ENCODE measurements at regions not wholly inside any gene's neighbourhood (a gene's known extent, or its start where the extent isn't known, plus 50 kb on each side); places are given as distances from the start of the nearest gene placed in this dataset.
"Not testable (repeated sequence)": the region's sequence is repeated elsewhere in the genome, so short reads cannot be mapped to it uniquely, and the experiment has no call there.

DNA sequence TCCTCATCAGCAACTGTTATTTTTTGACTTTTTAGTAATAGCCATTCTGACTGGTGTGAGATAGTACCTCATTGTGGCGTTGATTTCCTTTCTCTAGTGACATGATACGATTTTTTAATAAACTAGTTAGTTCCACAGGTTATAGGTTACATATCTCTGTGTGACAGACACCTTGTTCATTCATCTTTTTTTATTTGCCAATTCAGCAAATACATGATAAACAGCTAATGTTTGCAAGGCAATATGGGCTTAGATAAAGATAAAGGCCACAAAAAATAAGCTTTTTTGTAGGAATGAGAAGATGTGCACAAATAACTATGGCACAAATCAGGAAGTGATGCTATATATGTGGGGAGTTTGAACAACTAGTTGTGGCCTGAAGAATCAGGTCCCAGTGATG, 366.8 kb downstream of the HLX start:
- no peak for DNase-seq (ENCODE audit: low read depth in 2 of 3, low spot score in 1 of 3)

DNA sequence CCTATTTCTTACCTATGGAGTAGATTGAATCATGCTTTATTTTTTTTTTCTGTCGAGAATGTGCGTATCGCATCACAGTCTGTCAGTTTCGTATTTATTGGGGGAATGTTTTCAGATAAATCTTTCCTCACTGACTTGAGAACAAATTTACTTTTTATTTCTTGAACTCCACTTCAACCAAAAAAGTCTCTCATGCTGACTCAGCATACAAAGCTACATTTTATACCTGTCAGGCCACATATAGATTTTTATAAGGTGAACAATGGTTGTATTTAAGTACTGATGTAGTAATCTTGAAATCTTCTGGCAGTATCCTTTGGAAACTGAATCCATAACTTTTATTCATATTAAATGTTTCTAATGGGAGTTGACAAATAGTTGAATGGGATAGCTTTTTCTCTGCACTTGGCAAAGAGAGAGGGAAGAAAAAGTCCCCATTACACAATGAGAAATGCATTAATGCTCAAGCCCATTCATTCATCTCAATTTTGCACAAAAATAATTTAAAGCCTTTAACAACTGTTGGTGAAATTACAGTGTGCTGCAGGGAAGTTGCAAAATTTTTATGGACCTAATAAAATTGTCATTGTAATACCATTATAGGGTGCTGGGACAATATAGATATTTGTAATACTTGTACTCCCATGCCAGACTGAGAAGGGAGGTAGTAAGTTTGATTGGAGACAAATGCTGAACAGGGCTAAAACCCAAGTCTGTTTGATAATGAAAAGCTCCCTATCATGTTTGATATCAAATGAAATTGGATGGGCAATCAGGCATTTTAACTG, 367.6 kb downstream of the HLX start:
- no peak for DNase-seq (ENCODE audit: low read depth in 2 of 3, low spot score in 1 of 3)

DNA sequence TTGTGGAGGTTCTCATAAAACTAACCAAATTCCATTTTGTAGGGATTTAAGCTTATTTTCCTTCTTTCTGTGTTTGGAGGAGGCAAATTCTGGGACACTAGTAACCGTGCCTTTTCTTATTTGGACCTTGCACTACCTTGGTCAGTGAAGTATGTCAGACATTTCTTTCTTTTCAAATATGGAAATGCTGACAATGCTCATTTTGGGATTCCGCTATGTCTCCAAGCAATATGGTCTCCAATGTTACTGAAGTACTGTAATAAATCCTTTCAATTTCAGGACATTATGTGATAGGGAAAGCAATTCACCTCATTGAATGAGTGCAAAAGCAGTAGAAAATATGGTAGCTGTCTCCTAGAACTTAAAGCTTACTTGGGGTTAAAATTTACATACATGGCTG, 372.3 kb downstream of the HLX start:
- DNase-seq (ENCODE audit: low read depth in 2 of 3, low spot score in 1 of 3): no peak

DNA sequence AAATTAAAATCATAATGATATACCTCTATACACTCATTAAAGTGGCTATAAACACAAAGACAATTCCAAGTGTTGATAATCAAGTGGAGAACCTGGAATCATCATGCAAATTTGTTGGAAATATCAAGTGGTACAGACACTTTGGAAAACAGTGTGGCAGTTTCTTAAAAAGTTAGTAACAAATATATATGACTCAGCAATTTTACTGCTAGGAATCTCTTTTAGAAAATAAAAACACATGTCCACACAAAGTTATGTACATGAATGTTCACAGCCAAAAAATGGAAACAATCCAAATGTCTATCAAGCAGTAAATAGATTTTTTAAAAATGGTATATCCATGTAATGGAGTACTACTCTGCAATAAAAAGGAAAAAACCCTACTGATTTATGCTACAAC, 375.6 kb downstream of the HLX start:
- DNase-seq (ENCODE audit: low read depth in 2 of 3, low spot score in 1 of 3): no peak

DNA sequence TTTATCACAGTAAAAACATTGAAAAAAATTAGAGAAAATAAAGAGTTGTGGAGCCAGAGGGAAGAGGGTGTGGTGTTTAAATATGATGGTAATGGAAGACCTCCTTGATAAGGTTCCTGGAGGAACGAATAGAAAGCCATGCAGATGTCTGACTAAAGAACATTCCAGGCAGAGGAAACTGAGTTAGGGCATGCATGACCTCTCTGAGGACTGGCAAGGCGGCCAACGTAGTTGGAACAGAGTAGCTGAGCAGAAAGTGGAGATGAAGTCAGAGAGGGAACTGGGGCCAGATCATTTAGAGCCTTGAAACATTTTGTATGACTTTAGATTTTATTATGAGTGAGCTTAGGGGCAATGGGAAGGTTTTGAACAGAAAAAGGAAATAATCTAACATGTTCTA, 377.5 kb downstream of the HLX start:
- DNase-seq (ENCODE audit: low read depth in 2 of 3, low spot score in 1 of 3): no peak

DNA sequence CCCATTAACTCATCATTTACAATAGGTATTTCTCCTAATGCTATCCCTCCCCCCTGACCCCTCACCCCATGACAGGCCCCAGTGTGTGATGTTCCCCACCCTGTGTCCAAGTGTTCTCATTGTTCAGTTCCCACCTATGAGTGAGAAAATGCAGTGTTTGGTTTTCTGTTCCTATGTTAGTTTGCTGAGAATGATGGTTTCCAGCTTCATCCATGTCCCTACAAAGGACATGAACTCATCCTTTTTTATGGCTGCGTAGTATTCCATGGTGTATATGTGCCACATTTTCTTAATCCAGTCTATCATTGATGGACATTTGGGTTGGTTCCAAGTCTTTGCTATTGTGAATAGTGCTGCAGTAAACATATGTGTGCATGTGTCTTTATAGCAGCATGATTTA, 378.3 kb downstream of the HLX start:
- DNase-seq (ENCODE audit: low read depth in 2 of 3, low spot score in 1 of 3): not testable (repeated sequence)

DNA sequence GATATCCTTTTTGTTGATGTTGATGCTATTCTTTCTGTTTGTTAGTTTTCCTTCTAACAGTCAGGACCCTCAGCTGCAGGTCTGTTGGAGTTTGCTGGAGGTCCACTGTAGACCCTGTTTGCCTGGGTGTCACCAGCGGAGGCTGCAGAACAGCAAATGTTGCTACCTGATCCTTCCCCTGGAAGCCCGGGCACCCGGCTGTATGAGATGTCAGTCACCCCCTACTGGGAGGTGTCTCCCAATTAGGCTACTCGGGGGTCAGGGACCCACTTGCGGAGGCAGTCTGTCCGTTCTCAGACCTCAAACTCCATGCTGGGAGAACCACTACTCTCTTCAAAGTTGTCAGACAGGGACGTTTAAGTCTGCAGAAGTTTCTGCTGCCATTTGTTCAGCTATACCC, 383.4 kb downstream of the HLX start:
- DNase-seq (ENCODE audit: low read depth in 2 of 3, low spot score in 1 of 3): not testable (repeated sequence)

DNA sequence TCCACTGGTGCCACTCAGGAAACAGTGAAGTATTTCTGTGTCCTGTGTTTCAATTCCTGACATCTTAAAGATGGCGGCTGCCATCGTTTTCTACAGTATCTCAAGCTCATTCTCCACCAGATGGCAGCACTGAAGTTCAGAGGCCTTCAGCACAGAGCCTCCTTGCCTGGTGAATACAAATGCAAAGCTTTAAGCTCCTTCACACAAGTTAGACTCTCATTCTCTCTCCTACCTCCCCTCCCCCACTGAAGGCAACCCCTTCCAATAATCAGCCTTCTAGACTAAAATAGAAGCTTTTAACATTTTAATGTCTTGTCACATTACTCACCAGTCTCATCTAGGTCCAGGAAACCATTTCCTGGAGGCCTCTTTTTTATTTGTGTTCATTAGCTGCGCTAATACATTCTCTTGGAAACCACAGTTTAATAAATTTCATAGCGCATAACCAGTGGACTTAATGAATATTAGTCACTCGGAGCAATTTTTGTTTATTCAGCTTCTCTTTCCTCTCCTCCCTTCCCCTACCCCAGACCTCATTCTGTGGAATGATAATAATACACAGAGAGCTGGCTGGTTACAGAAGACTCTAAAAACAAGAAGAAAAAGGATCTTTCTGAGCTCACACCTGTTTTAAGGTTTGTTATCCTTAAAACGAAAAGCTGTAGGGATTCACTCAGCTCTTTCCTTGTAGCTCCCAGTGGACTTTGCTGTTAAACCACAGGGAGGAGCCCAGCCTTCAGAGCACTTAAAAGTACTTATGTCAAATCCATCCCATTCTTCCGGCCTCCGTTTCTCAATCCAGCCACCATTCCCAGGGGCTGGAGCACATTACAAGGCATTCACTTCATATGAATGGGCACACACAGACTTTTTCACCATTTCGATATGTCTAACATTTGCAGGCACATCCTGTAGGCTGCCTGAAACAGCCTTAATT, 384.9 kb downstream of the HLX start:
- peak; percentile 5 to 29 (median 20) for DNase-seq (ENCODE audit: low read depth in 2 of 3, low spot score in 1 of 3)

DNA sequence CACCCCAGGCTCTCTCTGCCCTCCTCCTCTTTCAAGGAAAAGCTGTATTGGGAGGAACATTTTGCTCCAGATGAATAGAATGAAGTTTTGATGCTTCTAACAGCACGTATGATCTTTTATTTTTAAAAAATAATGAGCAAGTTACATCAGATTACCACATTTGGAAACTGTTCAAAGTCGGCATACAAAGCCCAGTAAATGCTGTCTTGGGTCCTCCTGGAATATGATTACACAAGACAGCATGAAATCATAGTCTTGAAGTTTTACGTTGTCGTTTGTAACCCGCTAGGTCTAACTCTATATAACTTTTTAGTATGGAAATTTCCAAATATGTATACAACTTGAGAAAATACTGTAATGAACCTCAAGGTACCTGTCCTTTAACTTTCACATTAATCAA, 385.6 kb downstream of the HLX start:
- no peak for DNase-seq (ENCODE audit: low read depth in 2 of 3, low spot score in 1 of 3)

DNA sequence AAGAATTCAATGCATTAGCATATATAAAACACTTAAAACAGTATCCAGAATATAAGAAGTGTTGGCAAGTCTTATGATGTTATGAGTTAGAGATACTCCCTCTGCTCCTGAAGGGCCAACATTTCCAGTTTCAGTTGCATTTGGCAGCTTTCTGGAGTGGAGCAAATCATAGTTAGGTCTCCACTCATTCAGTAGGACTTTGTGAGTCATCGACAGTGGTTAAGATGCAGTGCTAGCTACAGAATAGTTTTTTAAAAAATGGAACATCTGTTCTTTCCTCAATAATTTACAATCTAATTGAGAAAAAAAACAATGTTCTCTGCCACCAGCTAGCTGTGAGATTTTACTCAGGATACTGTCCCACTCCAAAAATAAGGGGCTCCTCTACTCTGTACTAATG, 389.1 kb downstream of the HLX start:
- no peak for DNase-seq (ENCODE audit: low read depth in 2 of 3, low spot score in 1 of 3)

DNA sequence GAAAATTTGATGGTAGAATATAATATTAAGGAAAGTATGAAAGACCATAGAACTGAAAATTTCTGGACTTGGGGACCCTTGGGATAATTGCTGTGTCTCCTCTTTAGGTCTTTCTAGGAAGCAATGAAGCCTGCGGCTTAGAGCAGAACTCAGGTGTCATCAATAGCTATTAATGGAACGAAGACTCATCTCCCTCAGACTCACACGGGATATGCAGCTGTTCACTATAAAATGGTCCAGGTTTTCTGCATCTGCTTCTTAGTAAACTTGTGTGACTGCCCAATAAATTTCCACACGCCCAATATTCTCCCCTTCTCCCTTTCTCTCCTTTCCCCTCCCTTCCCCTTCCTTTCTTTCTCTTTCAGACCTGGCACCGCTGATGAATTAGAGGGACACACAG, 392.5 kb downstream of the HLX start:
- no peak for DNase-seq (ENCODE audit: low read depth in 2 of 3, low spot score in 1 of 3)

DNA sequence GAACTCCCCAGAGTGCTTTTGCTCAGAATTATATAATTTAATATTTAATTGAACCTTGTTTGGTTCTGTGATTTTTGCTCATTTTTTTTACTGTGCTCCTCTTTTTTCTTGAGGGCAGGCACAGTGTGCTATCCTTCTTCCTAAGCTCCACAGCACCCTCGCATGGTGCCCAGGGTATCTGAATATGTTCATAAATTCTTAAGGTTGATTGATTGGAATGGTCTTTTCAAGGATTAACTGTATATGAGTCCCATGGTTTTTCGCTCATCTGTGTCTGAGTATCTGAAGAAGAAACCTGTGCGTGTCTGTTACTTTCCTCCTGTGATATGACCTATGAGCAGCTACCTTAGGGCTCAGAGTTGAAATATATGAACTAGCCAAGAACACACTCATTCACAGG, 393.7 kb downstream of the HLX start:
- no peak for DNase-seq (ENCODE audit: low read depth in 2 of 3, low spot score in 1 of 3)

DNA sequence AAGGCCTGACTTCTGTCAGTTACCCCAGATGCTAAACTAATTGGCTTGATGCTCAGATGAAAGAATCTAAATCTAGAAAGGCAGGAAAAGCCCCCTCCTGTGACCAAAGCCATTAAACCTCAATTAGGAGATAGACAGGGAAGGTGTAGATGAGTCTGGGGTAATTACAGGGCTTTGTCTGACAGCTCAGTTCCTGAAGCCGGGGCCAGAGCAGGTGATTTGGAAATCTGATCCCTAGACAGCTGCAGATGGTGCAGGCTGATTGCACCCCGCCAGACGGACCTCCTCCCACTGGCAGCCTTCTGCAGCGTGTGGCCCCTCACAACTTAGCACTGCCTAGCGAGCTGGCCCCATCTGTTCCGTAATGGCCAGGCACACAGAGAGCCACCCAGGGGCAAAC, 395.1 kb downstream of the HLX start:
- DNase-seq (ENCODE audit: low read depth in 2 of 3, low spot score in 1 of 3): no peak

DNA sequence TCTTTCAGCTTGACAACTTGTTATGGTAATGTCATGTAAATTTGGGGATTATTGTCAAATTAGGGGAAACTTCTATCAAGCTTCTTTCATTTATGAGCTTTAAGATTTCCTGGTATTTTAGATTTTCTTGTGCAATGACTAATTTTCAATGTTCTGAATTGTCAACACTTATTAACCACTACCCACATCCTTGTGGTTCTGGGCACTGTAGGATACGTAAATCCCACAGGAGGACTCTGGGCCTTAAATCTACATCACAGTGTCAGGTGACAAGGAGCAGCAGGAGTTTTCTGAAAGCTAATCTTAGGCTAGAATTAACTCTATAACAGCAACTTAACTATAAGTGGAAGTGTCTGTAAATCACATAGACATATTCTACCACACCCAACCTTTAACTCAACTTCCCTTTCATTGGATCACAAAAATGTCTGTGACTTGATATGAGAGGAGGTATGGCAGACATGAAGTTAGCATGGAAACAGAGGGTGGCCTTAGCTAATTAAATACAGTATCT, 397.7 kb downstream of the HLX start:
- no peak for DNase-seq (ENCODE audit: low read depth in 2 of 3, low spot score in 1 of 3)

DNA sequence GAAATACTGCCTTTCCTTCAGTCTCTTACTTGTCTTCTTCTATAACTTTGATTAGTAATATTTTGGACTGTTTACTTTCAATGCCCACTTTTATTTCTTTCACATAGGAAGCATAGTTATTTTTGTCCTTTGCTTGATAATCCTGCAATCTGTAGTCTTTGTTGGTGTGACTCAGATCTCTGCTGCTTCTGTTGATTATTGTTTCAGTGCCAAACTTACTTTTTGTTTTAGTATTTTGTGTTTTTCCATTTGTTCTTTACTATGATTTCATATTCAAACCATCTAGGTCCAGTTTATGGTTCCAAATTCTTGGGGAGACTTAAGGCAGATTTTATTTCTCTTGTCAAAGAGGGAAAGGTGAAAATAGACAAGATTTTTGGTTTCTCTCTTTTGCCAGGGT, 399.9 kb downstream of the HLX start:
- DNase-seq (ENCODE audit: low read depth in 2 of 3, low spot score in 1 of 3): no peak

DNA sequence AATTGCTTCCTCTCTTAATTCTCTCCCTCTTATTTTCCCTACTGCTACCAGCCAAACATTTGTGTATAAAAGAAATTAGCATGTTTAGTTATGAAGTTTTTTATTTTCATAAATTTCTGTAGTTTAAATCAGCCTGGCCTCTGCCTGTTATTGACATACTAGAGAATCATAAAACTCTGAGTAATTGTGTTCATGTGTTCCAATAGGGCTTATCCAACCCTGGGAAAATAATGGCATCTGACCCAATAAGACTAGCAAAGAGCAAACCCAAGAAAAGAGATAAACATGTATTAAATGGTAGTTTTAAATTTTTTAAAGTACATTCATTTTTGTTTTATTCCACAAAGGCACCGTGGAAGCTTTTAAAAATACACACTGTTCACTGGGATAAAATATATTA, 404.3 kb downstream of the HLX start:
- DNase-seq (ENCODE audit: low read depth in 2 of 3, low spot score in 1 of 3): no peak

DNA sequence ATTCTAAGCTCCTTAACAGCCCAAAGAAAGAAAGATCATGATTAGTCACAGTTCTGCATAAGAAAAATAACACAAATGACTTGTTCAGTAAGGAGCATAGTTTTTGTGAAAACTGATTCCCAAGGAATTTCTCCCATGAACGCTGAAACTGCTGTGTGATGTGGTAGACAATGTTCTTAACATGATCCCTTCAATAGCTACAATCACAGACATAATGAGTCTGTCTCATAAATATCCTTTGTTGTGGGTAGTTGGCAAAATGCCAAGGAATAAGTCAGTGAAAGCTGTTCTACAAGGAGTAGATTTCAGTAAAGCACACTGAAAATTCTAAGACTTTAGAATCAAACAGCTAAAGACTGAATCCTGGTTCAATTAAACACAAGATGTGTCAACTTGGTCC, 404.8 kb downstream of the HLX start:
- no peak for DNase-seq (ENCODE audit: low read depth in 2 of 3, low spot score in 1 of 3)

DNA sequence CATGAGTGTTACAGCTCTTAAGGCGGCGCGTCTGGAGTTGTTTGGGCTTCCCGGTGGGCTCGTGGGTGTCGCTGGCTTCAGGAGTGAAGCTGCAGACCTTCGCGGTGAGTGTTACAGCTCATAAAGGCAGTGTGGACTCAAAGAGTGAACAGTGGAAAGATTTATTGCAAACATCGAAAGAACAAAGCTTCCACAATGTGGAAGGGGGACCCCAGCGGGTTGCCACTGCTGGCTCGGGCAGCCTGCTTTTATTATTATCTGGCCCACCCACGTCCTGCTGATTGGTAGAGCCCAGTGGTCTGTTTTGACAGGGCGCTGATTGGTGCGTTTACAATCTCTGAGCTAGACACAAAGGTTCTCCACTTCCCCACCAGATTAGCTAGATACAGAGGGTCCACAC, 405.7 kb downstream of the HLX start:
- not testable (repeated sequence) for DNase-seq (ENCODE audit: low read depth in 2 of 3, low spot score in 1 of 3)

DNA sequence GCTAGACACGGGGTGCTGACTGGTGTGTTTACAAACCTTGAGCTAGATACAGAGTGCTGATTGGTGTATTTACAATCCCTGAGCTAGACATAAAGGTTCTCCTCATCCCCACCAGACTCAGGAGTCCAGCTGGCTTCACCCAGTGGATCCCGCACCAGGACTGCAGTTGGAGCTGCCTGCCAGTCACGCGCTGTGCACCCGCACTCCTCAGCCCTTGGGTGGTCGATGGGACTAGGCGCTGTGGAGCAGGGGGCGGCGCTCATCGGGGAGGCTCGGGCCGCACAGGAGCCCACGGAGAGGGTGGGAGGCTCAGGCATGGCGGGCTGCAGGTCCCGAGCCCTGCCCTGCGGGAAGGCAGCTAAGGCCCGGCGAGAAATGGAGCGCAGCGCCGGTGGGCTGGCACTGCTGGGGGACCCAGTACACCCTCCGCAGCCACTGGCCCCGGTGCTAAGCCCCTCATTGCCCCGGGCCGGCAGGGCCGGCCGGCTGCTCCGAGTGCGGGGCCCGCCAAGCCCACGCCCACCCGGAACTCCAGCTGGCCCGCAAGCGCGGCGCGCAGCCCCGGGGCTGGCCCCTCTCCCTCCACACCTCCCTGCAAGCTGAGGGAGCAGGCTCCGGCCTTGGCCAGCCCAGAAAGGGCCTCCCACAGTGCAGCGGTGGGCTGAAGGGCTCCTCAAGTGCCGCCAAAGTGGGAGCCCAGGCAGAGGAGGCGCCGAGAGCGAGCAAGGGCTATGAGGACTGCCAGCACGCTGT, 406.4 kb downstream of the HLX start:
- DNase-seq (ENCODE audit: low read depth in 2 of 3, low spot score in 1 of 3): not testable (repeated sequence)

DNA sequence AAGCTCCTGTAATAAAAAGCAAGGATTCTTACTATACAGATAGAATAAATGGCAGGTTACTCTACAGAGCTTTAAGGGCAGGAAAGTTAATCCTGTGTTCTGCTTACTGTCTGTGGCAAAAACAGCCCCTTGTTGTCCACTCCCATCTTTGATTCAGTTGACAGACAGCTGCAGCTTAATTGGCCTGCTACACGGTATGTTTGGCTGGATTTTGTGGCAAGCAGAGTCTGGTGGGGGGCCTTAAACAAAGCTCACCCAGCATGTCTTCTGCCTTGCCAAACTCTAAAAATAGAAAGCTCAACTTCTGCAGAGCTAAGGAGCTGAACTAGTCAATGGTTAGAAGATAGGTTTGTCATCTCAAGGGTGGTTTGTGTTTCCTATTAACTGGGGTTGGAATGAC, 407.2 kb downstream of the HLX start:
- no peak for DNase-seq (ENCODE audit: low read depth in 2 of 3, low spot score in 1 of 3)

DNA sequence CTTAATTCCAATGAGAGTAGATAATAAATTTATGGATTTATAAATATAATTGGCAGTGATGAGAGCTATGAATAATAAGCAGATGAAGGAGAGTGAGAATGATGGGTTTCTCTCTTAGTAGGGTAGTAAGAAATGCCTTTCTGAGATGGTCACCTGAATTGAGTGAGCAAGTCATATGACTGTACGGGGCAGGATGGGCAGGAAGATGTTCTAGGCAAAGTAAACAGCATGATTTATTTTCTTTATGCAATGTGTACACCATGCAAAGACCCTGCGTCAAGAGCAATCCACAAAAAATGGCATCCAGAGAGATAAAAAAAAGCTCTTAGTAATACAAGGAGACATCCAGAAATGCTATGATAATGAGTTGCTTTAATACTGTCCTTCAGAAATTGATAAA, 409.9 kb downstream of the HLX start:
- no peak for DNase-seq (ENCODE audit: low read depth in 2 of 3, low spot score in 1 of 3)
